ENCODE measurements at regions not wholly inside any gene's neighbourhood (a gene's known extent, or its start where the extent isn't known, plus 50 kb on each side); places are given as distances from the start of the nearest gene placed in this dataset.

- no peak for TF ChIP-seq CTCF (IDR thresholded peaks at IDR 0.05)
- no peak for TF ChIP-seq POLR2A (IDR thresholded peaks at IDR 0.05)
Measured at GRCh38 chr7:110413038-110413437, 677.9 kb upstream of the LRRN3 start.

Measured in uterus (tissue), 2 donors.